ENCODE measurements at regions not wholly inside any gene's neighbourhood (a gene's known extent, or its start where the extent isn't known, plus 50 kb on each side); places are given as distances from the start of the nearest gene placed in this dataset.

- DNase-seq (ENCODE audit: low read depth, low spot score) = no peak
- no peak overlapping the region for H3K4me2 ChIP-seq (ENCODE audit: control insufficient read depth, extremely low read depth, insufficient read depth, low read depth, low read length)
- no peak overlapping the region for H3K4me3 ChIP-seq (ENCODE audit: control insufficient read depth in 2 of 3, extremely low read depth in 1 of 3, insufficient read depth in 2 of 3, low read depth in 1 of 3, low read length in 3 of 3)
- no peak for TF ChIP-seq CTCF (optimal IDR thresholded peaks at IDR 0.05 in 1 of 3, IDR thresholded peaks at IDR 0.05 in 1 of 3, conservative IDR thresholded peaks at IDR 0.05 in 1 of 3; ENCODE audit: extremely low read depth in 1 of 3, insufficient read depth in 2 of 3, low read length in 3 of 3)
- TF ChIP-seq EZH2 (IDR thresholded peaks at IDR 0.05; ENCODE audit: low read length) = no peak
- H4K20me1 ChIP-seq (ENCODE audit: control insufficient read depth, extremely low read depth, insufficient read depth, low read length) = no peaks in the 10 kb centered on the region
- H3K4me1 ChIP-seq (ENCODE audit: control insufficient read depth, extremely low read depth, insufficient read depth, low read length) = peaks cover 25% of the 10 kb centered on the region
- H3K9ac ChIP-seq (ENCODE audit: control insufficient read depth, extremely low read depth, insufficient read depth, low read length) = no peak overlapping the region
- H3K9me3 ChIP-seq (ENCODE audit: control insufficient read depth, low read depth, low read length) = no peaks in the 10 kb centered on the region
- no peaks in the 10 kb centered on the region for H3K36me3 ChIP-seq (ENCODE audit: control insufficient read depth in 2 of 2, extremely low read depth in 1 of 2, insufficient read depth in 2 of 2, low read length in 2 of 2)
- no peak overlapping the region for H2AFZ ChIP-seq (ENCODE audit: control insufficient read depth, low read length)
- H3K27me3 ChIP-seq (ENCODE audit: control insufficient read depth, extremely low read depth, insufficient read depth, low read length) = no peaks in the 10 kb centered on the region
- H3K79me2 ChIP-seq (ENCODE audit: control insufficient read depth, insufficient read depth, low read length) = no peaks in the 10 kb centered on the region
- H3K9me1 ChIP-seq (ENCODE audit: control insufficient read depth, extremely low read depth, insufficient read depth, low read length) = no peaks in the 10 kb centered on the region
- H3K27ac ChIP-seq (ENCODE audit: control insufficient read depth, insufficient read depth, low read length) = peak overlapping the region; percentile 0
- dilution Hi-C loops (cut with MboI; ENCODE audit: extremely low pct_ligation_motif_present, low sequenced_read_pairs) = no loop called here
- FAIRE-seq = no peak
Measured at GRCh38 chr21:14879458-14879857, 185.3 kb downstream of the NRIP1 start.

GRCh38 chr21:14878971-14879370, 185.8 kb downstream of the NRIP1 start:
- Histone ChIP-seq H3K4me3 (ENCODE audit: control insufficient read depth in 2 of 3, extremely low read depth in 1 of 3, insufficient read depth in 2 of 3, low read depth in 1 of 3, low read length in 3 of 3) (no peak overlapping the region), H3K9ac (ENCODE audit: control insufficient read depth, extremely low read depth, insufficient read depth, low read length) (no peak overlapping the region), H3K9me1 (ENCODE audit: control insufficient read depth, extremely low read depth, insufficient read depth, low read length) (no peaks in the 10 kb centered on the region), H2AFZ (ENCODE audit: control insufficient read depth, low read length) (no peak overlapping the region), H3K4me2 (ENCODE audit: control insufficient read depth, extremely low read depth, insufficient read depth, low read depth, low read length) (no peak overlapping the region), H3K79me2 (ENCODE audit: control insufficient read depth, insufficient read depth, low read length) (no peaks in the 10 kb centered on the region), H3K27ac (ENCODE audit: control insufficient read depth, insufficient read depth, low read length) (peak overlapping the region; percentile 33), H4K20me1 (ENCODE audit: control insufficient read depth, extremely low read depth, insufficient read depth, low read length) (no peaks in the 10 kb centered on the region), H3K9me3 (ENCODE audit: control insufficient read depth, low read depth, low read length) (no peaks in the 10 kb centered on the region), H3K36me3 (ENCODE audit: control insufficient read depth in 2 of 2, extremely low read depth in 1 of 2, insufficient read depth in 2 of 2, low read length in 2 of 2) (no peaks in the 10 kb centered on the region), H3K27me3 (ENCODE audit: control insufficient read depth, extremely low read depth, insufficient read depth, low read length) (no peaks in the 10 kb centered on the region), H3K4me1 (ENCODE audit: control insufficient read depth, extremely low read depth, insufficient read depth, low read length) (peaks cover 25% of the 10 kb centered on the region)
- no peak for DNase-seq (ENCODE audit: low read depth, low spot score)
- dilution Hi-C loops (cut with MboI; ENCODE audit: extremely low pct_ligation_motif_present, low sequenced_read_pairs) = no loop called here
- no peak for FAIRE-seq
- TF ChIP-seq CTCF (optimal IDR thresholded peaks at IDR 0.05 in 1 of 3, IDR thresholded peaks at IDR 0.05 in 1 of 3, conservative IDR thresholded peaks at IDR 0.05 in 1 of 3; ENCODE audit: extremely low read depth in 1 of 3, insufficient read depth in 2 of 3, low read length in 3 of 3) (no peak), EZH2 (IDR thresholded peaks at IDR 0.05; ENCODE audit: low read length) (no peak)
